Ishikawa (cell line): ENCODE measurements at regions not wholly inside any gene's neighbourhood (a gene's known extent, or its start where the extent isn't known, plus 50 kb on each side); places are given as distances from the start of the nearest gene placed in this dataset.

Source experiments
- EP300 ChIP-seq: IDR thresholded peaks from 2 replicates; pipeline ENCODE4 v1.6.1; 2012; ENCODE audit warnings: borderline replicate concordance
- FOXM1 ChIP-seq: IDR thresholded peaks from 2 replicates; pipeline ENCODE4 v1.6.1; 2012; ENCODE audit warnings: low read depth, borderline replicate concordance
- RAD21 ChIP-seq: IDR thresholded peaks from 2 replicates; pipeline ENCODE4 v1.6.1; 2012; ENCODE audit warnings: low read depth
- TAF1 ChIP-seq: IDR thresholded peaks from 2 replicates; pipeline ENCODE4 v1.6.1; 2012; ENCODE audit warnings: low read depth, mild to moderate bottlenecking
- YY1 ChIP-seq: IDR thresholded peaks from 2 replicates; pipeline ENCODE4 v1.6.1; 2012; ENCODE audit warnings: low read depth
- TF ChIP-seq, protein P1 (sequence below): IDR thresholded peaks from 2 replicates; pipeline ENCODE4 v1.6.1; 2012; ENCODE audit warnings: low read depth, mild to moderate bottlenecking
- TF ChIP-seq, protein P2 (sequence below): IDR thresholded peaks from 2 replicates; pipeline ENCODE4 v1.6.1; 2012

DNA sequence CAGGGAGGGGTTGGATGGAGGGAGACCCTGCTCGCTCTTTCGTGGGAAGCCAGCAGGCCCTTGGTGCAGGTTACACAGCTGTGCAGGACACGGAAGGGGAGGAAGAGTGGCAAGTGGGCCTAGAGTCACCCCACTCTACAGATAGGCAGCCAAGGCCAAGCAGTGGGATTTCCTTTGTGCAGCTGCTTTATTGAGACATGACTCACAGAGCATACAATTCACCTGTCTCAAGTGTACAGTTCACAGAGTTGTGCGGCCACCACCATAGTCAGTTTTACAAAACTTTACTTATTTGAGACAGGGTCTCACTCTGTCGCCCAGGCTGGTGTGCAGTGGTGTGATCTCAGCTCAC, 91.2 kb upstream of the CIBAR2 start:
- no peak for TF ChIP-seq YY1
- TF ChIP-seq, protein P1, sequence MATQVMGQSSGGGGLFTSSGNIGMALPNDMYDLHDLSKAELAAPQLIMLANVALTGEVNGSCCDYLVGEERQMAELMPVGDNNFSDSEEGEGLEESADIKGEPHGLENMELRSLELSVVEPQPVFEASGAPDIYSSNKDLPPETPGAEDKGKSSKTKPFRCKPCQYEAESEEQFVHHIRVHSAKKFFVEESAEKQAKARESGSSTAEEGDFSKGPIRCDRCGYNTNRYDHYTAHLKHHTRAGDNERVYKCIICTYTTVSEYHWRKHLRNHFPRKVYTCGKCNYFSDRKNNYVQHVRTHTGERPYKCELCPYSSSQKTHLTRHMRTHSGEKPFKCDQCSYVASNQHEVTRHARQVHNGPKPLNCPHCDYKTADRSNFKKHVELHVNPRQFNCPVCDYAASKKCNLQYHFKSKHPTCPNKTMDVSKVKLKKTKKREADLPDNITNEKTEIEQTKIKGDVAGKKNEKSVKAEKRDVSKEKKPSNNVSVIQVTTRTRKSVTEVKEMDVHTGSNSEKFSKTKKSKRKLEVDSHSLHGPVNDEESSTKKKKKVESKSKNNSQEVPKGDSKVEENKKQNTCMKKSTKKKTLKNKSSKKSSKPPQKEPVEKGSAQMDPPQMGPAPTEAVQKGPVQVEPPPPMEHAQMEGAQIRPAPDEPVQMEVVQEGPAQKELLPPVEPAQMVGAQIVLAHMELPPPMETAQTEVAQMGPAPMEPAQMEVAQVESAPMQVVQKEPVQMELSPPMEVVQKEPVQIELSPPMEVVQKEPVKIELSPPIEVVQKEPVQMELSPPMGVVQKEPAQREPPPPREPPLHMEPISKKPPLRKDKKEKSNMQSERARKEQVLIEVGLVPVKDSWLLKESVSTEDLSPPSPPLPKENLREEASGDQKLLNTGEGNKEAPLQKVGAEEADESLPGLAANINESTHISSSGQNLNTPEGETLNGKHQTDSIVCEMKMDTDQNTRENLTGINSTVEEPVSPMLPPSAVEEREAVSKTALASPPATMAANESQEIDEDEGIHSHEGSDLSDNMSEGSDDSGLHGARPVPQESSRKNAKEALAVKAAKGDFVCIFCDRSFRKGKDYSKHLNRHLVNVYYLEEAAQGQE = no peak
- TF ChIP-seq, protein P2, sequence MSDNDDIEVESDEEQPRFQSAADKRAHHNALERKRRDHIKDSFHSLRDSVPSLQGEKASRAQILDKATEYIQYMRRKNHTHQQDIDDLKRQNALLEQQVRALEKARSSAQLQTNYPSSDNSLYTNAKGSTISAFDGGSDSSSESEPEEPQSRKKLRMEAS = no peak
- no peak for TF ChIP-seq TAF1
- no peak for TF ChIP-seq RAD21
- TF ChIP-seq EP300 = no peak
- no peak for TF ChIP-seq FOXM1
